ENCODE measurements at regions not wholly inside any gene's neighbourhood (a gene's known extent, or its start where the extent isn't known, plus 50 kb on each side); places are given as distances from the start of the nearest gene placed in this dataset.

DNA sequence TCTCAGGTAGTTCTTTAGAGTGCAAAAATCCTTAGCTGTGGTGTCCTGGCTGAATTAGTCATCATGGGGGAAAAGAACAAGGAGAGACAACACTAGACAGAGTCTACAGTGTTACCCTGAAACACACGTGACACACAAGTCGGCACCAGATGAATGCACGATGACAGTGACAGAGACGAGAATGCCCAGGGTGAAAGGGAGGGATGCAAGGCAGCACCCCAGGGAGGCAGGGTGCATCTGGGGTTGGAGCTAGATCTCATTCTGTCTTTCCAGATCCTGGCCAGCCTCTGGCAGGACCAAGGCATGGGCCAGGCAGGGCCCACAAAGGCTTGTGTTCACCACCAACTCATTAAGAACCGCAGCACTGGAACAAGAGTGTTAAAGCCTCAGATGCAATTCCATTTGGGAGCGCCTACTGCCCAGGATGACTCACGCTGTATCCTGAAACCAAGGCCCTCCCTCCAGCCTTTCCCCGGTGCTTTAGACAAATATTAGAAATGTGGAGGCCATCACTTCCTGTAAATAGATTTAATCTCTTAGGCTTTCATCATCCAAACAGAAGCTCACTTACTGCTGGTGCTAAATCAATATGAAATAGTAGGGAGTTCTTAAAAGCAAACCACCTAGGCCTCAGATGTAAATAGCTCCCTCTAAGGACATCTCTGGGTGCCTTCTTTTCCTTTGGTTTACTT, 56.1 kb downstream of the IRX2 start:
- CTCF ChIA-PET: no interaction called here
- intact Hi-C loops (cut with micrococcal nuclease): no loop called here

More for the DNA sequence above, 56.1 kb downstream of the IRX2 start:
- no peak overlapping the region for H3K4me2 ChIP-seq (ENCODE audit: insufficient read depth, low read length)
- H3K4me1 ChIP-seq (ENCODE audit: control insufficient read depth, extremely low read depth, insufficient read depth, low read length): no peaks in the 10 kb centered on the region
- no peak for FAIRE-seq
- no TSS peak for BruUV-seq (replicated peaks)
- H3K4me3 ChIP-seq (replicated peaks in 1 of 3; ENCODE audit: insufficient read depth in 1 of 3, low read depth in 1 of 3, low read length in 3 of 3): no peak overlapping the region
- H3K36me3 ChIP-seq (ENCODE audit: control insufficient read depth in 2 of 2, extremely low read depth in 1 of 2, insufficient read depth in 2 of 2, low read length in 2 of 2): no peaks in the 10 kb centered on the region
- no peaks in the 10 kb centered on the region for H3K27me3 ChIP-seq (ENCODE audit: control insufficient read depth in 2 of 2, insufficient read depth in 2 of 2, low read length in 2 of 2)
- H3K9me3 ChIP-seq (replicated peaks; ENCODE audit: control insufficient read depth, insufficient read depth, low read length): peaks cover 5% of the 10 kb centered on the region
- no peaks in the 10 kb centered on the region for H3K9me1 ChIP-seq (replicated peaks; ENCODE audit: control insufficient read depth, extremely low read depth, insufficient read depth, low read length)
- H3K27ac ChIP-seq (ENCODE audit: insufficient read depth, low read depth, low read length): no peak overlapping the region
- no peaks in the 10 kb centered on the region for H4K20me1 ChIP-seq (replicated peaks; ENCODE audit: control insufficient read depth, extremely low read depth, insufficient read depth, low read length)
- TF ChIP-seq POLR2A (IDR thresholded peaks at IDR 0.05; ENCODE audit: low read depth, low read length) (no peak), MYC (IDR thresholded peaks at IDR 0.05; ENCODE audit: low read depth, low read length) (no peak), EZH2 (IDR thresholded peaks at IDR 0.05; ENCODE audit: borderline replicate concordance, low read depth, low read length, severe bottlenecking) (no peak), GATA2 (IDR thresholded peaks at IDR 0.05; ENCODE audit: insufficient read depth, insufficient read length, low read depth, low read length) (no peak), FOS (IDR thresholded peaks at IDR 0.05; ENCODE audit: borderline replicate concordance, insufficient read depth, low read length) (no peak), JUN (IDR thresholded peaks at IDR 0.05; ENCODE audit: borderline replicate concordance, insufficient read depth, insufficient read length, low read depth) (no peak), MAX (IDR thresholded peaks at IDR 0.05; ENCODE audit: insufficient read depth, insufficient read length) (no peak)
- TF ChIP-seq, protein P1, sequence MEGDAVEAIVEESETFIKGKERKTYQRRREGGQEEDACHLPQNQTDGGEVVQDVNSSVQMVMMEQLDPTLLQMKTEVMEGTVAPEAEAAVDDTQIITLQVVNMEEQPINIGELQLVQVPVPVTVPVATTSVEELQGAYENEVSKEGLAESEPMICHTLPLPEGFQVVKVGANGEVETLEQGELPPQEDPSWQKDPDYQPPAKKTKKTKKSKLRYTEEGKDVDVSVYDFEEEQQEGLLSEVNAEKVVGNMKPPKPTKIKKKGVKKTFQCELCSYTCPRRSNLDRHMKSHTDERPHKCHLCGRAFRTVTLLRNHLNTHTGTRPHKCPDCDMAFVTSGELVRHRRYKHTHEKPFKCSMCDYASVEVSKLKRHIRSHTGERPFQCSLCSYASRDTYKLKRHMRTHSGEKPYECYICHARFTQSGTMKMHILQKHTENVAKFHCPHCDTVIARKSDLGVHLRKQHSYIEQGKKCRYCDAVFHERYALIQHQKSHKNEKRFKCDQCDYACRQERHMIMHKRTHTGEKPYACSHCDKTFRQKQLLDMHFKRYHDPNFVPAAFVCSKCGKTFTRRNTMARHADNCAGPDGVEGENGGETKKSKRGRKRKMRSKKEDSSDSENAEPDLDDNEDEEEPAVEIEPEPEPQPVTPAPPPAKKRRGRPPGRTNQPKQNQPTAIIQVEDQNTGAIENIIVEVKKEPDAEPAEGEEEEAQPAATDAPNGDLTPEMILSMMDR (IDR thresholded peaks at IDR 0.05; ENCODE audit: extremely low read depth in 1 of 2, insufficient read depth in 1 of 2, low read depth in 1 of 2, low read length in 2 of 2): no peak
- no peak overlapping the region for H2AFZ ChIP-seq (ENCODE audit: low read depth, low read length)
- DNase-seq (ENCODE audit: low read depth, low spot score): no peak
- no peak overlapping the region for H3K9ac ChIP-seq (replicated peaks; ENCODE audit: extremely low read depth, insufficient read depth, low read length)
- POLR2A ChIA-PET: no interaction called here
- dilution Hi-C loops (cut with MboI; ENCODE audit: extremely low pct_ligation_motif_present, low sequenced_read_pairs): no loop called here
- no peaks in the 10 kb centered on the region for H3K79me2 ChIP-seq (ENCODE audit: control insufficient read depth, insufficient read depth, low read length)

Data from endothelial cell of umbilical vein (primary cell).